Smooth muscle cell (in vitro differentiated cells): ENCODE measurements at regions not wholly inside any gene's neighbourhood (a gene's known extent, or its start where the extent isn't known, plus 50 kb on each side); places are given as distances from the start of the nearest gene placed in this dataset.

Source experiments
- DNase-seq: peaks from one replicate; lab custom pipeline; 2025; ENCODE audit not compliant: unreplicated experiment; lab: John Stamatoyannopoulos, UW
- H2AFZ ChIP-seq: fragments of 200-600 bp; sonication (generic); 2 replicates; pipeline ENCODE4 v1.6.0; 2016; ENCODE audit warnings: antibody characterized with exemption, low read depth, mild to moderate bottlenecking
- H3F3A ChIP-seq: fragments of 200-600 bp; sonication (generic); 2 replicates; pipeline ENCODE4 v1.6.0; 2017; ENCODE audit warnings: antibody characterized with exemption, low read depth
- H3K27ac ChIP-seq: fragments of 200-600 bp; sonication (generic); 2 replicates; pipeline ENCODE4 v1.5.1; 2016; ENCODE audit warnings: low read depth, mild to moderate bottlenecking
- H3K27me3 ChIP-seq: fragments of 200-600 bp; sonication (generic); 2 replicates; pipeline ENCODE4 v1.6.1; 2016; ENCODE audit warnings: low read depth, mild to moderate bottlenecking
- H3K36me3 ChIP-seq: fragments of 200-600 bp; sonication (generic); 2 replicates; pipeline ENCODE4 v1.5.1; 2016; ENCODE audit warnings: low read depth
- H3K4me1 ChIP-seq: fragments of 200-600 bp; sonication (generic); 2 replicates; pipeline ENCODE4 v1.5.1; 2016; ENCODE audit warnings: low read depth
- H3K4me2 ChIP-seq: fragments of 200-600 bp; sonication (generic); 2 replicates; pipeline ENCODE4 v1.6.0; 2016; ENCODE audit warnings: mild to moderate bottlenecking
- H3K4me3 ChIP-seq: fragments of 200-600 bp; sonication (generic); 2 replicates; pipeline ENCODE4 v1.5.1; 2016; ENCODE audit warnings: mild to moderate bottlenecking
- H3K79me2 ChIP-seq: fragments of 200-600 bp; sonication (generic); 2 replicates; pipeline ENCODE4 v1.6.0; 2016; ENCODE audit warnings: low read depth, mild to moderate bottlenecking
- H3K9ac ChIP-seq: fragments of 200-600 bp; sonication (generic); 2 replicates; pipeline ENCODE4 v1.6.0; 2016; ENCODE audit warnings: low read depth
- H3K9me3 ChIP-seq: fragments of 200-600 bp; sonication (generic); replicated peaks from 2 replicates; pipeline ENCODE4 v1.5.1; 2016; ENCODE audit warnings: low read depth
- H4K20me1 ChIP-seq: fragments of 200-600 bp; sonication (generic); 2 replicates; pipeline ENCODE4 v1.6.0; 2016; ENCODE audit warnings: low read depth
- WGBS: methylation state at CpG from one replicate; pipeline ENCODE4 v1.1.7; 2016; ENCODE audit warnings: low lambda C conversion rate; 5-methylcytosine and 5-hydroxymethylcytosine counted together
- TF ChIP-seq, protein P1 (sequence below): fragments of 200-600 bp; sonication (generic); IDR thresholded peaks from 2 replicates; pipeline ENCODE4 v1.5.1; 2017; ENCODE audit warnings: borderline replicate concordance, mild to moderate bottlenecking, antibody characterized with exemption; ENCODE audit not compliant: insufficient read depth, poor library complexity, severe bottlenecking

DNA sequence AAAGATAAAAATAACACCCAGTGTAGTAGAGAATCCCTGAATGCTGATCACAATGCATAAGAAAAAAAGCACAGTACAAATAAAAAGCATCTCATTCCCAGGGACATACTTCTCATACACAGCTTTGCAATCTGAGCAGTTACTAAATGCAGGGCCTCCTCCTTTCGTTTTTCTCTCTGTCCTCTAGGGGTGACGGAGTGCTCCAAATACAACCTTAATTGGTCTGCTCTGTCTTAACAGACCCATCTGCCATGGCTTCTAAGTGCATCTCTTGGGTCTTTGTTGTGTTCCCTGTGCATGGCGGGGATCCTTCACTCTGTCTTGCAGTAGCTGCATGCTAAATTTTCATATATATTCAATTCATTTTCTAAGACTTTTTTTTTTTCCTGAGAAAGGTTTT lies 1114.2 kb upstream of the RAG2 start:
- no peaks in the 10 kb centered on the region for H3K79me2 ChIP-seq
- no peaks in the 10 kb centered on the region for H3K4me1 ChIP-seq
- TF ChIP-seq, protein P1, sequence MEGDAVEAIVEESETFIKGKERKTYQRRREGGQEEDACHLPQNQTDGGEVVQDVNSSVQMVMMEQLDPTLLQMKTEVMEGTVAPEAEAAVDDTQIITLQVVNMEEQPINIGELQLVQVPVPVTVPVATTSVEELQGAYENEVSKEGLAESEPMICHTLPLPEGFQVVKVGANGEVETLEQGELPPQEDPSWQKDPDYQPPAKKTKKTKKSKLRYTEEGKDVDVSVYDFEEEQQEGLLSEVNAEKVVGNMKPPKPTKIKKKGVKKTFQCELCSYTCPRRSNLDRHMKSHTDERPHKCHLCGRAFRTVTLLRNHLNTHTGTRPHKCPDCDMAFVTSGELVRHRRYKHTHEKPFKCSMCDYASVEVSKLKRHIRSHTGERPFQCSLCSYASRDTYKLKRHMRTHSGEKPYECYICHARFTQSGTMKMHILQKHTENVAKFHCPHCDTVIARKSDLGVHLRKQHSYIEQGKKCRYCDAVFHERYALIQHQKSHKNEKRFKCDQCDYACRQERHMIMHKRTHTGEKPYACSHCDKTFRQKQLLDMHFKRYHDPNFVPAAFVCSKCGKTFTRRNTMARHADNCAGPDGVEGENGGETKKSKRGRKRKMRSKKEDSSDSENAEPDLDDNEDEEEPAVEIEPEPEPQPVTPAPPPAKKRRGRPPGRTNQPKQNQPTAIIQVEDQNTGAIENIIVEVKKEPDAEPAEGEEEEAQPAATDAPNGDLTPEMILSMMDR: no peak
- no peak overlapping the region for H3K4me2 ChIP-seq
- DNase-seq: no peak
- H3K9me3 ChIP-seq: no peaks in the 10 kb centered on the region
- WGBS: 52% methylated on average over 3 of the region's 3 CpGs
- peak overlapping the region; percentile 77 for H2AFZ ChIP-seq
- H3K4me3 ChIP-seq: no peak overlapping the region
- no peaks in the 10 kb centered on the region for H3F3A ChIP-seq
- no peaks in the 10 kb centered on the region for H4K20me1 ChIP-seq
- no peaks in the 10 kb centered on the region for H3K27me3 ChIP-seq
- no peak overlapping the region for H3K9ac ChIP-seq
- H3K36me3 ChIP-seq: no peaks in the 10 kb centered on the region
- no peak overlapping the region for H3K27ac ChIP-seq

DNA sequence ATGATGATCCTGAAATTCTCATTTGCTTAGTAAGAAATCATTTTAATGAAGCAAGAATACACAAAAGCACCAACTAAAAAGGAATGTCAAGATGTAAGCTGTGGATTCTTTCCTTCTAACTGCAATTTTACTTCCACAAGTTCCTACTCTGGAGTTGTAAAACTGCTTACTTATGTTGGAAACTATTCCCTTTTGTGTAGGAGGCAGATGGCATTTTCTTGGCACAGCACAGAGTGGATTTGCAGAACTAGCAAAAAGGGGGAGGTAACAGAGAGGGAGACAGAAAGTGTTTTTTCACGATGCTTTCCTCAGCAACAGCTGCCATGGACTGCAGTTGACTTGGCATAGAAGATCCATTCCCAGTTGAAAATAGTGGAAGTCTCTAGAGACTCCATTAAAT lies 1112.0 kb upstream of the RAG2 start:
- Histone ChIP-seq H3K4me2 (peak overlapping the region; percentile 1), H3K36me3 (no peaks in the 10 kb centered on the region), H3K9me3 (no peaks in the 10 kb centered on the region), H3F3A (no peaks in the 10 kb centered on the region), H3K9ac (no peak overlapping the region), H2AFZ (peak overlapping the region; percentile 48), H3K4me1 (no peaks in the 10 kb centered on the region), H3K4me3 (no peak overlapping the region), H3K27me3 (no peaks in the 10 kb centered on the region), H4K20me1 (no peaks in the 10 kb centered on the region), H3K27ac (peak overlapping the region; percentile 29), H3K79me2 (no peaks in the 10 kb centered on the region)
- TF ChIP-seq, protein P1: no peak
- 39% methylated on average over 1 of the region's 1 CpG for WGBS
- no peak for DNase-seq

DNA sequence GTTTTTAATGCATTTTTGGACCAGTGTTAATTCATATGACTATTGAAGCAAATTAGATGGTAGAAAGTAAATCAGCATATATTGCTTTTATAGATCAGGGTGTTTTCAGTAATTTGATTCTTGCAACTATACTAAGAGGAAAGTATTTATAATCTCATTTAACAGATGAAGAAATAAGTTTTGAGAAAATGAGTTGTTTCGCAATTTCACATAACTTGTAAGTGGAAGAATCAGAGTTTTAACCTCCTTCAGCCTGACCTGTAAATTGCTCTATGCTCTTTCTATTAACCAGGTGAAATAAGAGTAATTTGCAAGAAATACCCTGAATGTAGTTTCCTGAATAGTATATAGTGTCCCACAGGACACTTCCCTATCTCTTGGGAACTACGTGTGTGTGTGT lies 1106.8 kb upstream of the RAG2 start:
- Histone ChIP-seq H4K20me1 (no peaks in the 10 kb centered on the region), H3K27me3 (no peaks in the 10 kb centered on the region), H3F3A (no peaks in the 10 kb centered on the region), H3K4me1 (no peaks in the 10 kb centered on the region), H3K36me3 (no peaks in the 10 kb centered on the region), H3K9me3 (no peaks in the 10 kb centered on the region), H3K9ac (no peak overlapping the region), H2AFZ (no peak overlapping the region), H3K79me2 (no peaks in the 10 kb centered on the region), H3K4me3 (no peak overlapping the region), H3K27ac (no peak overlapping the region), H3K4me2 (no peak overlapping the region)
- WGBS: 66% methylated on average over 2 of the region's 2 CpGs
- TF ChIP-seq, protein P1: no peak
- no peak for DNase-seq

DNA sequence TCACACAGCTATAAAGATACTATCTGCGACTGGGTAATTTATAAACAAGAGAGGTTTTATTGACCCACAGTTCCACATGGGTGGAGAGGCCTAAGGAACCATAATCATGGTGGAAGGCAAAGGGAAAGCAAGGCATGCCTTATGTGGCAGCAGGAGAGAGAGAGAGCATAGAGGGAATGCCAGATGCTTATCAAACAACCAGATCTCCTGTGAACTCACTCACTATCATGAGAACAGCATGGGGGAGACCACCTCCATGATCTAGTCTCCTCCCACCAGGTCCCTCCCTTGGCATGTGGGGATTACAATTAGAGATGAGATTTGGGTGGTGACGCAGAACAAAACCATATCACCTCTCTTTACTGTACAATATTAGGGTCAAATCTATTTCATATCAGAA lies 1101.6 kb upstream of the RAG2 start:
- Histone ChIP-seq H3K4me3 (no peak overlapping the region), H3K27ac (no peak overlapping the region), H3K9me3 (peaks cover 7% of the 10 kb centered on the region), H3K4me2 (no peak overlapping the region), H3K4me1 (no peaks in the 10 kb centered on the region), H3K27me3 (no peaks in the 10 kb centered on the region), H3F3A (no peaks in the 10 kb centered on the region), H4K20me1 (no peaks in the 10 kb centered on the region), H3K79me2 (no peaks in the 10 kb centered on the region), H3K9ac (no peak overlapping the region), H3K36me3 (no peaks in the 10 kb centered on the region), H2AFZ (no peak overlapping the region)
- 88% methylated on average over 2 of the region's 2 CpGs for whole genome bisulfite sequencing
- TF ChIP-seq, protein P1: no peak
- no peak for DNase-seq
